GM23338 (cell line): ENCODE measurements at regions not wholly inside any gene's neighbourhood (a gene's known extent, or its start where the extent isn't known, plus 50 kb on each side); places are given as distances from the start of the nearest gene placed in this dataset.

Experiments
- ATAC-seq: fragments of 200-7000 bp; cut with Tn5 transposase; 3 replicates; pipeline ENCODE4 v1.9.1; 2020
- DNase-seq: peaks from one replicate; pipeline ENCODE4 v3.0.0-alpha.2; 2015; ENCODE audit warnings: low spot score
- H2AFZ ChIP-seq: fragments of 200-600 bp; sonication (generic); 2 replicates; pipeline ENCODE4 v1.8.0; 2016; ENCODE audit warnings: antibody characterized with exemption, mild to moderate bottlenecking, moderate library complexity
- H3F3A ChIP-seq: fragments of 200-600 bp; sonication (generic); replicated peaks from 2 replicates; pipeline ENCODE4 v1.8.0; 2017; ENCODE audit warnings: antibody characterized with exemption, mixed run types, low read depth
- H3K27ac ChIP-seq: fragments of 200-600 bp; sonication (generic); 2 replicates; pipeline ENCODE4 v1.6.1; 2016; ENCODE audit warnings: low read depth
- H3K27me3 ChIP-seq: fragments of 200-600 bp; sonication (generic); 2 replicates; pipeline ENCODE4 v1.8.0; 2016; ENCODE audit warnings: mild to moderate bottlenecking, mixed run types, moderate library complexity; ENCODE audit not compliant: insufficient read depth
- H3K36me3 ChIP-seq: fragments of 200-600 bp; sonication (generic); 2 replicates; pipeline ENCODE4 v1.8.0; 2016; ENCODE audit warnings: mild to moderate bottlenecking; ENCODE audit not compliant: insufficient read depth
- H3K4me1 ChIP-seq: fragments of 200-600 bp; sonication (generic); 2 replicates; pipeline ENCODE4 v1.8.0; 2016; ENCODE audit warnings: mild to moderate bottlenecking, moderate library complexity; ENCODE audit not compliant: insufficient read depth
- H3K4me2 ChIP-seq: fragments of 200-600 bp; sonication (generic); 2 replicates; pipeline ENCODE4 v1.7.1; 2017; ENCODE audit warnings: mixed run types
- H3K4me3 ChIP-seq: fragments of 200-600 bp; sonication (generic); 2 replicates; pipeline ENCODE4 v1.6.1; 2016; ENCODE audit warnings: mixed run types
- H3K79me2 ChIP-seq: fragments of 200-600 bp; sonication (generic); replicated peaks from 2 replicates; pipeline ENCODE4 v1.8.0; 2017; ENCODE audit warnings: mild to moderate bottlenecking; ENCODE audit not compliant: insufficient read depth
- H3K9me2 ChIP-seq: fragments of 200-600 bp; sonication (generic); 2 replicates; pipeline ENCODE4 v1.8.0; 2017; ENCODE audit not compliant: insufficient read depth
- H4K20me1 ChIP-seq: fragments of 200-600 bp; sonication (generic); replicated peaks from 2 replicates; pipeline ENCODE4 v1.8.0; 2017; ENCODE audit warnings: mild to moderate bottlenecking; ENCODE audit not compliant: insufficient read depth
- H3K27ac Mint-ChIP-seq: 2 replicates; pipeline ENCODE4 v1.8.0; 2020; ENCODE audit warnings: inconsistent platforms, mild to moderate bottlenecking, moderate library complexity, mixed read lengths
- H3K27me3 Mint-ChIP-seq: 3 replicates; pipeline ENCODE4 v1.8.0; 2022; ENCODE audit warnings: low read depth, mild to moderate bottlenecking, moderate library complexity, mixed read lengths, inconsistent platforms; ENCODE audit not compliant: insufficient read depth, poor library complexity
- H3K36me3 Mint-ChIP-seq: 3 replicates; pipeline ENCODE4 v1.8.0; 2021; ENCODE audit warnings: low read depth, mild to moderate bottlenecking, inconsistent platforms, moderate library complexity, mixed read lengths
- H3K4me1 Mint-ChIP-seq: 3 replicates; pipeline ENCODE4 v1.8.0; 2020; ENCODE audit warnings: mild to moderate bottlenecking, inconsistent platforms, mixed read lengths
- H3K4me3 Mint-ChIP-seq: 3 replicates; pipeline ENCODE4 v1.8.0; 2021; ENCODE audit warnings: moderate library complexity, mild to moderate bottlenecking, inconsistent platforms, mixed read lengths
- H3K9me3 Mint-ChIP-seq: 3 replicates; pipeline ENCODE4 v1.8.0; 2020; ENCODE audit warnings: moderate library complexity, mild to moderate bottlenecking, inconsistent platforms, mixed read lengths
- CREB1 ChIP-seq: fragments of 250-450 bp; sonication (Bioruptor Pico); IDR thresholded peaks from 2 replicates; pipeline ENCODE4 v1.5.0; 2020; ENCODE audit warnings: low read depth, mild to moderate bottlenecking, moderate library complexity
- CTCF ChIP-seq, 2 experiments: fragments of 200-600 bp in 1 of 2; sonication (generic) in 1 of 2; conservative IDR thresholded peaks; 2 replicates each; pipeline versions ENCODE4 v1.5.1 to v1.6.1; 2016 to 2017; ENCODE audit warnings: antibody characterized with exemption in 2 of 2, low read depth in 2 of 2, mild to moderate bottlenecking in 2 of 2, moderate library complexity in 1 of 2
- ETS1 ChIP-seq: IDR thresholded peaks from 2 replicates; pipeline ENCODE4 v1.6.1; 2016; ENCODE audit warnings: antibody characterized with exemption
- EZH2 ChIP-seq: fragments of 200-600 bp; sonication (generic); IDR thresholded peaks from one replicate; pipeline ENCODE4 v1.8.0; 2017; ENCODE audit warnings: antibody characterized with exemption, mild to moderate bottlenecking, low read depth; ENCODE audit not compliant: unreplicated experiment
- EZH2phosphoT487 ChIP-seq: fragments of 200-600 bp; sonication (generic); IDR thresholded peaks from one replicate; pipeline ENCODE4 v1.8.1; 2018; ENCODE audit warnings: antibody characterized with exemption; ENCODE audit not compliant: unreplicated experiment
- JUNB ChIP-seq: IDR thresholded peaks from one replicate; pipeline ENCODE4 v1.6.1; 2016; ENCODE audit warnings: antibody characterized with exemption; ENCODE audit not compliant: unreplicated experiment
- NANOG ChIP-seq: IDR thresholded peaks from 2 replicates; pipeline ENCODE4 v1.6.1; 2016; ENCODE audit warnings: antibody characterized with exemption, borderline replicate concordance
- POLR2AphosphoS5 ChIP-seq: IDR thresholded peaks from 2 replicates; pipeline ENCODE4 v1.6.1; 2016; ENCODE audit warnings: antibody characterized with exemption, low read depth
- REST ChIP-seq: IDR thresholded peaks from one replicate; pipeline ENCODE4 v1.6.1; 2018; ENCODE audit warnings: antibody characterized with exemption; ENCODE audit not compliant: unreplicated experiment
- STAT1 ChIP-seq: IDR thresholded peaks from one replicate; pipeline ENCODE4 v1.6.1; 2016; ENCODE audit warnings: antibody characterized with exemption; ENCODE audit not compliant: unreplicated experiment
- ZNF114 ChIP-seq: fragments of 250-450 bp; sonication (Bioruptor Pico); IDR thresholded peaks from 2 replicates; pipeline ENCODE4 v1.5.0; 2020; ENCODE audit warnings: mild to moderate bottlenecking, moderate library complexity
- ZNF331 ChIP-seq: fragments of 250-450 bp; sonication (Bioruptor Pico); IDR thresholded peaks from 2 replicates; pipeline ENCODE4 v1.5.0; 2020; ENCODE audit warnings: low read depth, mild to moderate bottlenecking, moderate library complexity
- ZNF462 ChIP-seq: fragments of 250-450 bp; sonication (Bioruptor Pico); IDR thresholded peaks from 2 replicates; pipeline ENCODE4 v1.5.0; 2020; ENCODE audit warnings: mild to moderate bottlenecking, moderate library complexity

GRCh38 chr4:111807576-111807975 lies 337.7 kb upstream of the FAM241A start:
- Mint-ChIP-seq H3K4me1 (peaks cover 19% of the 10 kb centered on the region), H3K9me3 (no peaks in the 10 kb centered on the region), H3K27ac (no peak overlapping the region), H3K36me3 (no peaks in the 10 kb centered on the region), H3K27me3 (peaks cover 35% of the 10 kb centered on the region), H3K4me3 (no peak overlapping the region)
- 0 out of 2 replicates have a peak, but pooled peaks cover 4% of the 10 kb centered on the region for H4K20me1 ChIP-seq
- no peak overlapping the region for H3K4me3 ChIP-seq
- H2AFZ ChIP-seq, result no peak overlapping the region
- H3K4me2 ChIP-seq, result 0 out of 2 replicates have a peak overlapping the region, but pooled peaks have one; percentile 6
- DNase-seq (no peak), ATAC-seq (peak; percentile 37; the same call in 2 of the 3 replicates)
- H3K9me2 ChIP-seq, result no peaks in the 10 kb centered on the region
- H3K79me2 ChIP-seq, result no peaks in the 10 kb centered on the region
- no peaks in the 10 kb centered on the region for H3F3A ChIP-seq
- TF ChIP-seq NANOG (no peak), POLR2AphosphoS5 (no peak), CTCF (conservative IDR thresholded peaks at IDR 0.05; ENCODE audit: low read depth in 2 of 2) (no peak), EZH2 (no peak), REST (no peak), ETS1 (no peak), JUNB (no peak), ZNF331 (CRISPR knock-in tag) (no peak), STAT1 (no peak), ZNF462 (no peak), EZH2phosphoT487 (no peak), ZNF114 (CRISPR knock-in tag) (no peak), CREB1 (CRISPR knock-in tag) (no peak)
- no peak overlapping the region for H3K27ac ChIP-seq
- no peaks in the 10 kb centered on the region for H3K36me3 ChIP-seq
- peaks cover 13% of the 10 kb centered on the region; the same call in 1 of the 2 replicates for H3K4me1 ChIP-seq
- peaks cover 51% of the 10 kb centered on the region for H3K27me3 ChIP-seq
